ENCODE measurements at regions not wholly inside any gene's neighbourhood (a gene's known extent, or its start where the extent isn't known, plus 50 kb on each side); places are given as distances from the start of the nearest gene placed in this dataset.
A peak's percentile ranks its signal among the peaks of the same experiment; 100 is the strongest.

- H3K23me2 ChIP-seq (ENCODE audit: low read depth, low read length) = no peaks in the 10 kb centered on the region
- no peaks in the 10 kb centered on the region for H3K36me3 ChIP-seq (ENCODE audit: control insufficient read depth in 2 of 4, insufficient read depth in 4 of 4, low read length in 3 of 4)
- H2BK20ac ChIP-seq (ENCODE audit: low read length) = no peak overlapping the region
- H3K27me3 ChIP-seq (replicated peaks in 1 of 4; ENCODE audit: control insufficient read depth in 3 of 4, extremely low read depth in 1 of 4, insufficient read depth in 3 of 4, low read length in 3 of 4) = no peaks in the 10 kb centered on the region
- H3K56ac ChIP-seq (replicated peaks; ENCODE audit: insufficient read length, low read depth, low read length) = no peak overlapping the region
- no peak overlapping the region for H2BK120ac ChIP-seq (replicated peaks; ENCODE audit: low read depth, low read length)
- H4K5ac ChIP-seq (ENCODE audit: insufficient read length, low read depth, low read length) = no peak overlapping the region
- CTCF ChIA-PET (ENCODE audit: partially characterized antibody) = no interaction called here
- H3K4me2 ChIP-seq (ENCODE audit: insufficient read depth in 1 of 2, low read depth in 2 of 2, low read length in 2 of 2) = no peak overlapping the region
- no peaks in the 10 kb centered on the region for H3K79me1 ChIP-seq (ENCODE audit: low read depth, low read length)
- WGBS, 2 experiments (ENCODE audit: extremely low coverage in 1 of 2, insufficient coverage in 1 of 2, insufficient read length in 1 of 2, insufficient replicate concordance in 2 of 2, low coverage in 1 of 2, low lambda C conversion rate in 2 of 2, missing lambda C conversion rate in 1 of 2) = 96% methylated on average over 2 of the region's 2 CpGs; no CpG with 5 or more reads in 1 of the 2 experiments
- POLR2A ChIA-PET (ENCODE audit: partially characterized antibody) = no interaction called here
- no peak overlapping the region for H2BK12ac ChIP-seq (ENCODE audit: low read depth, low read length)
- no peaks in the 10 kb centered on the region for H4K20me1 ChIP-seq (replicated peaks in 1 of 2; ENCODE audit: control insufficient read depth in 1 of 2, insufficient read depth in 2 of 2, low read length in 2 of 2)
- H3K9ac ChIP-seq (replicated peaks in 1 of 4; ENCODE audit: extremely low read depth in 1 of 4, low read depth in 3 of 4, low read length in 3 of 4) = no peak overlapping the region
- no peak for DNase-seq (ENCODE audit: low read depth in 1 of 2, low spot score in 2 of 2)
- no peak overlapping the region for H3K4ac ChIP-seq (replicated peaks; ENCODE audit: insufficient read length, low read depth, low read length)
- H3K79me2 ChIP-seq (ENCODE audit: control insufficient read depth in 1 of 2, insufficient read depth in 2 of 2, low read length in 2 of 2) = no peaks in the 10 kb centered on the region
- no peak overlapping the region for H2BK5ac ChIP-seq (ENCODE audit: low read depth, low read length)
- no peaks in the 10 kb centered on the region for H3K4me1 ChIP-seq (replicated peaks in 1 of 4; ENCODE audit: control insufficient read depth in 3 of 4, insufficient read depth in 4 of 4, low read length in 3 of 4)
- H4K91ac ChIP-seq (replicated peaks; ENCODE audit: insufficient read length, low read length) = no peak overlapping the region
- no peak overlapping the region for H2BK15ac ChIP-seq (ENCODE audit: low read length)
- H3K23ac ChIP-seq (ENCODE audit: insufficient read length) = no peak overlapping the region
- H3K18ac ChIP-seq (ENCODE audit: extremely low read depth, low read length) = no peak overlapping the region
- no peak overlapping the region for H2AFZ ChIP-seq (ENCODE audit: low read length)
- no peak overlapping the region for H3K4me3 ChIP-seq (ENCODE audit: extremely low read depth in 1 of 4, insufficient read depth in 2 of 4, low read depth in 3 of 4, low read length in 4 of 4)
- H3K27ac ChIP-seq (ENCODE audit: low read depth, low read length) = no peak overlapping the region
- H3K14ac ChIP-seq (ENCODE audit: insufficient read length) = no peak overlapping the region
- H2AK5ac ChIP-seq (ENCODE audit: low read depth, low read length) = no peak overlapping the region
- no peaks in the 10 kb centered on the region for H3K9me3 ChIP-seq (ENCODE audit: insufficient read depth in 2 of 2, low read depth in 1 of 2, low read length in 1 of 2)
- H4K8ac ChIP-seq (ENCODE audit: extremely low read depth, insufficient read depth, low read length) = no peak overlapping the region
- peak; percentile 19 for FAIRE-seq
- TF ChIP-seq PHF8 (conservative IDR thresholded peaks at IDR 0.05; ENCODE audit: low read depth, low read length) = no peak
- no peak for TF ChIP-seq CTCF (IDR thresholded peaks at IDR 0.05; ENCODE audit: control extremely low read depth in 1 of 3, insufficient read depth in 1 of 3, low read depth in 1 of 3, low read length in 3 of 3)
- no peak for TF ChIP-seq ZNF274 (IDR thresholded peaks at IDR 0.05; ENCODE audit: borderline replicate concordance, extremely low read depth, low read length)
- no peak for TF ChIP-seq SIN3A (conservative IDR thresholded peaks at IDR 0.05 in 1 of 2, IDR thresholded peaks at IDR 0.05 in 1 of 2; ENCODE audit: low read depth in 1 of 2, low read length in 2 of 2)
- TF ChIP-seq CHD1 (IDR thresholded peaks at IDR 0.05; ENCODE audit: low read depth, low read length) = no peak
- no peak for TF ChIP-seq SIRT6 (IDR thresholded peaks at IDR 0.05; ENCODE audit: low read length)
- TF ChIP-seq, protein P1, sequence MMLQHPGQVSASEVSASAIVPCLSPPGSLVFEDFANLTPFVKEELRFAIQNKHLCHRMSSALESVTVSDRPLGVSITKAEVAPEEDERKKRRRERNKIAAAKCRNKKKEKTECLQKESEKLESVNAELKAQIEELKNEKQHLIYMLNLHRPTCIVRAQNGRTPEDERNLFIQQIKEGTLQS (IDR thresholded peaks at IDR 0.05; ENCODE audit: insufficient read depth, low read depth, low read length) = no peak
- no peak for TF ChIP-seq TAF1 (IDR thresholded peaks at IDR 0.05; ENCODE audit: low read depth, low read length)
- TF ChIP-seq, protein P2, sequence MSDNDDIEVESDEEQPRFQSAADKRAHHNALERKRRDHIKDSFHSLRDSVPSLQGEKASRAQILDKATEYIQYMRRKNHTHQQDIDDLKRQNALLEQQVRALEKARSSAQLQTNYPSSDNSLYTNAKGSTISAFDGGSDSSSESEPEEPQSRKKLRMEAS (IDR thresholded peaks at IDR 0.05) = no peak
- no peak for TF ChIP-seq MAFK (IDR thresholded peaks at IDR 0.05; ENCODE audit: low read depth, low read length)
- TF ChIP-seq EP300 (IDR thresholded peaks at IDR 0.05; ENCODE audit: borderline replicate concordance in 1 of 2, low read depth in 2 of 2, low read length in 2 of 2) = no peak
Observed at GRCh38 chr13:85997587-85997986, 198.4 kb upstream of the SLITRK6 start.
